HCT116 (cell line): ENCODE measurements at regions not wholly inside any gene's neighbourhood (a gene's known extent, or its start where the extent isn't known, plus 50 kb on each side); places are given as distances from the start of the nearest gene placed in this dataset.

Experiments
- ATAC-seq: fragments of 200-7000 bp; cut with Tn5 transposase; 2 replicates; pipeline ENCODE4 v1.9.1; 2020; ENCODE audit warnings: mild to moderate bottlenecking, moderate library complexity
- BruUV-seq: library from RNA; stranded (reverse); fragments of 400-500 nt; replicated peaks from 2 replicates; lab custom pipeline; 2021; lab: Mats Ljungman, UMichigan
- CTCF ChIA-PET: fragments of 300-600 bp; sonication (Branson Sonifier 250); formaldehyde crosslinking; loops from one replicate; lab custom pipeline; 2021; ENCODE audit warnings: antibody characterized with exemption; lab: Charles Lee
- POLR2A ChIA-PET: fragments of 300-600, 350-600 bp; sonication (Branson Sonifier 250); formaldehyde crosslinking; loops from one replicate; lab custom pipeline; 2021; ENCODE audit warnings: antibody characterized with exemption; lab: Charles Lee
- RAD21 ChIA-PET, 2 experiments: fragments of 300-600 bp; sonication (Branson Sonifier 250); formaldehyde crosslinking; loops; one replicate each; lab custom pipeline; 2023; ENCODE audit warnings: low total read pairs in 2 of 2; ENCODE audit not compliant: uncharacterized antibody in 2 of 2, unreplicated experiment in 2 of 2, low non-redundant PET in 1 of 2; lab: Charles Lee
- DNase-seq: peaks from one replicate; pipeline ENCODE4 v3.0.0-alpha.2; 2010; ENCODE audit warnings: low read depth, low spot score
- H2AFZ ChIP-seq: fragments of 200-600 bp; shearing (Covaris generic), sonication (generic); 2 replicates; pipeline ENCODE4 v1.6.1; 2017; ENCODE audit warnings: low read depth, mixed run types, mixed read lengths, antibody characterized with exemption, low read length; ENCODE audit not compliant: poor library complexity, severe bottlenecking
- H3K27ac ChIP-seq: 2 replicates; pipeline ENCODE4 v1.5.1; 2012; ENCODE audit warnings: low read depth, low read length
- H3K27me3 ChIP-seq: fragments of 200-600 bp; sonication (generic); 2 replicates; pipeline ENCODE4 v1.6.1; 2016; ENCODE audit warnings: mixed run types, low read length, mixed read lengths; ENCODE audit not compliant: insufficient read depth
- H3K36me3 ChIP-seq, 2 experiments: fragments of 200-500 bp in 1 of 2; fragments of 200-600 bp in 1 of 2; sonication (Bioruptor generic) in 1 of 2; sonication (generic) in 1 of 2; 2 replicates each; pipeline versions ENCODE4 v1.5.1 to v1.6.1; 2014 to 2016; ENCODE audit warnings: low read length in 2 of 2, inconsistent platforms in 1 of 2, mixed read lengths in 1 of 2, mixed run types in 1 of 2; ENCODE audit not compliant: insufficient read depth in 2 of 2, control insufficient read depth in 1 of 2
- H3K4me1 ChIP-seq, 2 experiments: fragments of 200-600 bp in 1 of 2; sonication (generic) in 1 of 2; 2 replicates each; pipeline versions ENCODE4 v1.5.1 to v1.6.1; 2012 to 2017; ENCODE audit warnings: low read length in 2 of 2, inconsistent platforms in 1 of 2, mild to moderate bottlenecking in 1 of 2, mixed read lengths in 1 of 2, mixed run types in 1 of 2, moderate library complexity in 1 of 2; ENCODE audit not compliant: insufficient read depth in 2 of 2, control insufficient read depth in 1 of 2
- H3K4me2 ChIP-seq: fragments of 200-600 bp; sonication (generic); 2 replicates; pipeline ENCODE4 v1.6.1; 2017; ENCODE audit warnings: mixed run types, low read length, mixed read lengths
- H3K4me3 ChIP-seq, 2 experiments: fragments of 200-600 bp in 1 of 2; sonication (generic) in 1 of 2; replicated peaks in 1 of 2; 2 replicates each; pipeline ENCODE4 v1.5.1; 2011 to 2016; ENCODE audit warnings: low read length in 2 of 2, control low read depth in 1 of 2, low read depth in 1 of 2, mild to moderate bottlenecking in 1 of 2, mixed read lengths in 1 of 2, mixed run types in 1 of 2
- H3K79me2 ChIP-seq: fragments of 200-600 bp; sonication (generic); 2 replicates; pipeline ENCODE4 v1.6.1; 2017; ENCODE audit warnings: mild to moderate bottlenecking, mixed run types, low read length, moderate library complexity, mixed read lengths; ENCODE audit not compliant: insufficient read depth
- H3K9ac ChIP-seq: fragments of 200-600 bp; sonication (generic); 2 replicates; pipeline ENCODE4 v1.6.1; 2016; ENCODE audit warnings: low read length, mixed read lengths
- H3K9me2 ChIP-seq: fragments of 200-600 bp; sonication (generic), shearing (Covaris generic); 2 replicates; pipeline ENCODE4 v1.6.1; 2017; ENCODE audit warnings: mixed run types, mild to moderate bottlenecking, moderate library complexity; ENCODE audit not compliant: insufficient read depth
- H3K9me3 ChIP-seq, 2 experiments: fragments of 200-500 bp in 1 of 2; fragments of 200-600 bp in 1 of 2; sonication (Bioruptor generic) in 1 of 2; sonication (generic) in 1 of 2; 2 replicates each; pipeline ENCODE4 v1.6.1; 2014 to 2017; ENCODE audit warnings: low read length in 2 of 2, mixed read lengths in 2 of 2, inconsistent platforms in 1 of 2, low read depth in 1 of 2, mild to moderate bottlenecking in 1 of 2, mixed run types in 1 of 2, moderate library complexity in 1 of 2; ENCODE audit not compliant: control insufficient read depth in 1 of 2, insufficient read depth in 1 of 2
- H4K20me1 ChIP-seq: fragments of 200-600 bp; sonication (generic), shearing (Covaris generic); 2 replicates; pipeline ENCODE4 v1.6.1; 2017; ENCODE audit warnings: mixed run types, mild to moderate bottlenecking, moderate library complexity; ENCODE audit not compliant: insufficient read depth
- CEBPB ChIP-seq: IDR thresholded peaks from 2 replicates; pipeline ENCODE4 v1.6.1; 2012; ENCODE audit warnings: low read depth
- POLR2A ChIP-seq: IDR thresholded peaks from 2 replicates; pipeline ENCODE4 v1.7.0; 2011; ENCODE audit warnings: borderline replicate concordance; ENCODE audit not compliant: insufficient read depth, insufficient read length; ENCODE audit errors: extremely low read depth
- POLR2AphosphoS5 ChIP-seq: IDR thresholded peaks from 2 replicates; pipeline ENCODE4 v1.6.1; 2011; ENCODE audit warnings: mild to moderate bottlenecking, low read depth, low read length, moderate library complexity
- SIN3A ChIP-seq: IDR thresholded peaks from 2 replicates; pipeline ENCODE4 v1.6.1; 2012; ENCODE audit warnings: low read depth
- SRF ChIP-seq: IDR thresholded peaks from 2 replicates; pipeline ENCODE4 v1.6.1; 2012; ENCODE audit warnings: low read depth
- ZNF274 ChIP-seq: fragments of 200-500 bp; sonication (Bioruptor generic); IDR thresholded peaks from 2 replicates; pipeline ENCODE4 v1.6.1; 2014; ENCODE audit warnings: mild to moderate bottlenecking, low read depth, low read length, inconsistent platforms
- intact Hi-C: fragments of 100-400 bp; cut with micrococcal nuclease; formaldehyde crosslinking; loops from 2 replicates; pipeline ENCODE4 v1.10.0; 2022

DNA sequence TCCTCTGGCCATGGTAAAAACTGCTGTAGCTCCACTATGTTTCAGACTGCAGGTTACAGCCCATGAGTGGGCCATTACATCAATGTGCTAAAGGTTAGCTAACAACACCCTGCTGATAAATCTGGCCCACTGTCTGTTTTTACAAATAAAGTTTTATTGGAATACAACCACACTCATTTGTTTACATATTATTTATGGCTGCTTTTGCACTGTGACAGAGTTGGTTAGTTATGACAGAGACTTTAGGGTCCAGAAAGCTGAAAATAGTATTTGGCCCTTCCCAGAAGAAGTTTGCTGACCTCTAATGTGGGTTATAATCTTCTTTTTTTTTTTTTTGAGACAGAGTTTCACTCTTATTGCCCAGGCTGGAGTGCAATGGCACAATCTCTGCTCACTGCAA lies 134.2 kb upstream of the PWP1 start:
- Histone ChIP-seq H3K27ac (no peak overlapping the region), H3K4me1 (no peaks in the 10 kb centered on the region), H3K9me3 (no peaks in the 10 kb centered on the region), H3K27me3 (no peaks in the 10 kb centered on the region), H3K9me2 (no peaks in the 10 kb centered on the region), H4K20me1 (no peaks in the 10 kb centered on the region), H3K79me2 (no peaks in the 10 kb centered on the region)
- BruUV-seq = no TSS peak
- CTCF ChIA-PET = no interaction called here
- intact Hi-C loops = no loop called here
- no peak for TF ChIP-seq ZNF274
- no peak for TF ChIP-seq CEBPB
- TF ChIP-seq, all 23 proteins: peak for 0
- Histone ChIP-seq H3K4me3 (no peak overlapping the region), H3K4me2 (no peak overlapping the region), H3K36me3 (no peaks in the 10 kb centered on the region), H2AFZ (no peak overlapping the region), H3K9ac (no peak overlapping the region)
- ATAC-seq (no peak), DNase-seq (no peak)
- ChIA-PET RAD21 (no interaction called here), POLR2A (no interaction called here)

DNA sequence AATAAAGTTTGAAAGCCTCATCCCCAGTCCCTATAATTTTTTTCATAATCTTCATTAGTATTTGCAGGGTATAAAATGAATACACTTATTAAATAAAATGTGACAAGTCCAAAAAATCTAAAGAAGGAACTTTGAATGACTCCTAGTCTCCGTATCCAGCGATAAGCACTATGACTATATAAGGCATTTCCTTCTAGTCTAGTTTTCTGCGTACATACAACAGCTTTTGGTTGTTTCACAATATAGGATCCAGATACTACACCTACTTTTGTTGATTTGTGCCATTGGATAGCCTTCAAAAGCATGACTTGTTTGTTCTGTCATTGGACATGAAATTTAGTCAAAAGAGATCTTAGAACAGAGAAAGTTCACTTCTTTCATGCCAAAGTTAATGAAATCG lies 133.3 kb upstream of the PWP1 start:
- POLR2A ChIA-PET = no interaction called here
- Histone ChIP-seq H3K4me2 (no peak overlapping the region), H3K27ac (no peak overlapping the region), H3K4me3 (no peak overlapping the region), H3K9me2 (no peaks in the 10 kb centered on the region), H3K9me3 (no peaks in the 10 kb centered on the region), H3K9ac (no peak overlapping the region), H3K79me2 (no peaks in the 10 kb centered on the region), H3K36me3 (no peaks in the 10 kb centered on the region), H3K27me3 (no peaks in the 10 kb centered on the region), H3K4me1 (no peaks in the 10 kb centered on the region), H2AFZ (no peak overlapping the region), H4K20me1 (no peaks in the 10 kb centered on the region)
- ATAC-seq (no peak), DNase-seq (no peak)
- TF ChIP-seq SRF (no peak), POLR2AphosphoS5 (no peak), ZNF274 (no peak), SIN3A (no peak), POLR2A (no peak)
- intact Hi-C loops = no loop called here
- RAD21 ChIA-PET = no interaction called here
- CTCF ChIA-PET = no interaction called here
- no TSS peak for BruUV-seq
